Cerebellar nuclear complex (tissue), 1 donor: ENCODE measurements at regions not wholly inside any gene's neighbourhood (a gene's known extent, or its start where the extent isn't known, plus 50 kb on each side); places are given as distances from the start of the nearest gene placed in this dataset.
"Not testable (repeated sequence)": the region's sequence is repeated elsewhere in the genome, so short reads cannot be mapped to it uniquely, and the experiment has no call there.

Source experiments
- DNase-seq, 2 experiments: peaks; one replicate each; lab custom pipeline; 2025; lab: John Stamatoyannopoulos, UW

DNA sequence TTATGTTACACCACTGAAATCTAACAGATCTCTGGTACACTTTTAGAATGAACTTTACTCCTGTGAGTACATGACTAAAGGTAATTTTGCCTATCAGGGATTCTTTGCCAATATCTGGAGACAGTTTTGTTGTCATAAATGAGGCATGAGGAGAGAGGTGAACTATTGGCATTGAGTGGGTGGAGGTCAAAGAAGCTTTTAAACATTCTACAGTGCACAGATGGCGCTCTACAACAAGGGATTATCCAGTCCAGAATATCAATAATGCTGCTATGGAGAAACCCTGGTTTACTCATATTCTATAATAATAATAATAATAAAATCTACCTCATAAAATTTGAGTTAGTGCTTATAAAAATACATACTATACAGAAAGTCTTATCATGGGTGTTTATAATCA is 702.3 kb downstream of the SI start:
- DNase-seq, result no peak

DNA sequence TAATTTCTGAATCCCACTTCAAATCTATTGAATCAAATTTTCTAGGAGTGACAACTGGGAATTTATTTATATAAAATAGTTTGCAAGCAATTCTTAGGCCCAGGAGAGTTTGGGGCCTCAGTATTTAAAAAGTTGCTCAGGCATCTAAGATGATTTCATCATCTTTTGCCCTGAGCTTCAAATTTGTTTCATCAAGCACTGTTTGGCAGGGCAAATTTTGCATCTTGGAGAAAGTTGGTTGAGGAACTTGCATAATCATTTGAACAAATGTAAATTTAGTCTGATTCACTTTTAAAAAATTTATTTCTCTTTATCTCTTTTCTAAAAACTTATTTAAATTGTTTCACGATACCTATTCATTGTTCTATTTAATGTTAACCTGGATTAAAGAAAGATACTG is 702.8 kb downstream of the SI start:
- DNase-seq, result no peak

DNA sequence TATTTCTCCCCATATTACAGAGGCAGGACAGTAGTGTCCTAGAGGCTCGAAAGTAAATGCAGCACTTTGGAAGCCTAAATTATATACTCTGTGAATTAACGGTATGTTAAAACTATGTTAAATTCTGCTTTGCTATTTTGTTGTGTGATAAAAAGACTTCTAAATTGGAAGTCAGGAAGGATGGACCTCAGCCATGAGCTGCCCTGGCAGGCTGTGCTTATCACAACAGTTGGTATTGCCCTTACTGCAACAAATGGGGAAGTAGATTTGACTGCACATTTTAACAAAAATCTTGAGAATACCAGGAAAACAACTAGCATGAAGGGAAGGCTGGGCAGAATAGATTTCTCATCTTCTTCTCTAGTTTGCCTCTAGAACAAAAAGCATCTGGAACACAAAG is 706.6 kb downstream of the SI start:
- no peak for DNase-seq

DNA sequence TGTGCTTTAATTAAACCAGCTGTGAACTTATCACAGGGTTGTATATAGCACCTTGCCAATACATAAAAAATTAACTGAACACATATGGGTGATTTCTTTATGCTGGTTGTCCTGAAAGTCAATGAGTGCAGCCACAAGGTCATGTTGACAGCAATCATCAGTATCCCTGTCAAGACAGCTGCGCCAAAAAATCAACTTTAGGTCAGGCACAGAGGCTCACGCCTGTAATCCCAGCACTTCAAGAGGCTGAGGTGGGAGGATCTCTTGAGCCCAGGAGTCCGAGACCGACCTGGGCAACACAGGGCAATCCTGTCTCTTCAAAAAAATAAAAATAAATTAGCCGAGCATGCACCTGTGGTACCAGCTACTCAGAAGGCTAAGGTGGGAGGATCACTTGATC is 707.3 kb downstream of the SI start:
- no peak for DNase-seq

DNA sequence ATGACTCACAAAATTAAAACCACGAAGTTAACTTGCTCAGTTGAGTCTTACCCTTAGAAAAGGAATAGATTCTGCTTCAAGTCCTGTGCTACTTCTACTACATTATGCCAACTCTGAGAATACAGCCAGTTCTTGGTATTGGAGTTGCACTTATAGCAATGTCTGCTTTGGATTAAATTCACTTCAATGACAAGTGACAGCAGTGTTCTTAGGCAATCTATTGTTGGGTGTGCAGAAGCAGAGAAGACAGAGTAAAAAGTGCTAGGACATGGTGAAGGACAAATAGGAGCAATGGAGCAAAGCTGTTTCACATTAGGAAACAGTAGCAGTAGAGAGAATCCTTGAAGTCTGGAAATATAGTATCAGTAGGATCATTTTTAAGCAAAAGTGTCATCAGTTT is 713.1 kb downstream of the SI start:
- DNase-seq, result no peak

DNA sequence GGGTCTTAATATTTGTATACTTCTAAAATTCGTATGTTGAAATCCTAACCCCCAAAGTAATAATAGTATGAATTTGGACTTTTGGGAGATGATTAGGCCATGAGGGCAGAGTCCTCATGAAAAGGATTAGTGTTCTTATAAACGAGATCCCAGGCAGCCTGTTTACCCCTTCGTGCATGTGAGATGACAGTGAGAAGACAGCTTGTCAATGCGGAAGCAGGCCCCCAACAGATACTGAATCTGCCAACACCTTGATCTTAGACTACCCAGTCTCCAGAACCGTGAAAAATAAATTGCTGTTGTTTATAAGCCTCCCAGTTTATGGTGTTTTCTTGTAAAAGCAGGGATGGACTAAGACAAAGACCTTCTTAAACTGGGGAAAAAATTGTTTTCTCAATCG is 714.2 kb downstream of the SI start:
- no peak for DNase-seq

DNA sequence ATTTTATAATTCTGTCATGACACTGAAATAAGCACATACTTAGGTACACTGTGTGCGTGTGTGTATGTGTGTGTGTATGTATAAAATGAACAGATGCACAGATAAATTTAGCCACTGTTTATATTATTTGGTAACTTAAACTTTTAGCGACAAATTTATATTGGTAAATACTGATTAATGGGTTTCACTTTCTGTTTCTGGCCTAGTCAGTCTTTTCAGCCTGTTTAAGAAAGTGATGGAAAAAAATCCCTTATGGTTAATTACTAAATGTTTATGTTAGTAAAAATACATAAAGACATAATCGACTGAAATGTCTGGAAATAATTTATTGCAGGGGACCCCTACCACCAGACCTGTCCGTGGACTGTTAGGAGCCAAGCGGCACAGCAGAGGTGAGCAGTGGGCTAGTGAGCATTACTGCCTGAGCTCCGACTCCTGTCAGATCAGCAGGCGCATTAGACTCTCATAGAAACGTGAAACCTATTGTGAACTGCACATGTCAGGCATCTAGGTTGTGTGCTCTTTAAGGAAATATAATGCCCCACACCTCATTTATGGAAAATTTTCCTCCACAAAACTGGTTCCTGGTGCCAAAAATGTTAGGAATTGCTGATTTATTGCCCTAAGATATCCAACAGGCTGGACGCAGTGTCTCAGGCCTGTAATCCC is 717.4 kb downstream of the SI start:
- no peak for DNase-seq

DNA sequence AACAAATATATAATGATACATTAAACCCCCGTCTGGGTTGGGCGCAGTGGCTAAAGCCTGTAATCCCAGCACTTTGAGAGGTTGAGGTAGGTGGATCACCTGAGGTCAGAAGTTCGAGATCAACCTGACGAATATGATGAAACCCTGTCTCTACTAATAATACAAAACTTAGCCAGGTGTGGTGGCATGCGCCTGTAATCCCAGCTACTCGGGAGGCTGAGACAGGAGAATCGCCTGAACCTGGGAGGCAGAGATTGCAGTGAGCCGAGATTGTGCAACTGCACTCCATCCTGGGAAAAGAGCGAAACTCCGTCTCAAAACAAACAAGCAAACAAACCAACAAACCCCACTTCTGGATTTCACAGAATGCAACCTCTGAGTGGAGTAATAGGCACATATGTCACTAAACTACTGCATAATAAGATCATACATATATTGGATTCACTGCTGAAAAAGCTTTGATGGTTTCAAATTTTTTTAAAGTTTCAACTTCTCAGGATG is 718.2 kb downstream of the SI start:
- no peak for DNase-seq

DNA sequence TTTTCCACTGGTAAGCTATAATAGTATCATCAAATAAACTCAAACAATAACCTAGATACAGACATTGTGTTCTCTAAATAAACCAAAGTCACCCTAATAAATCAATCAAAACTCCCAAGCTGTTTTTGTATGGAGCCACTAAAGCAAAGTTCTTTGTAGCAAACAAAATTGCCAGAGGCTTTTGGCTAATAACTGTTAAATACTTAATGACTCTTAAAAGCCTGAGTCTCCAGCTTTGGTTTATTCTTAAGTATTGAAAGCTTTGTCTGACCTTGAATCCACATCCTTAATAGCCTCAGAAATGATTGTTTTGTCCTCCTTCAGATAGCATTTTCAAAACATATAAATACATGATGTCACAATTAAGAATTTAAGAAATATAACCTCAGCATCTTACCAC is 725.3 kb downstream of the SI start:
- DNase-seq, result no peak

DNA sequence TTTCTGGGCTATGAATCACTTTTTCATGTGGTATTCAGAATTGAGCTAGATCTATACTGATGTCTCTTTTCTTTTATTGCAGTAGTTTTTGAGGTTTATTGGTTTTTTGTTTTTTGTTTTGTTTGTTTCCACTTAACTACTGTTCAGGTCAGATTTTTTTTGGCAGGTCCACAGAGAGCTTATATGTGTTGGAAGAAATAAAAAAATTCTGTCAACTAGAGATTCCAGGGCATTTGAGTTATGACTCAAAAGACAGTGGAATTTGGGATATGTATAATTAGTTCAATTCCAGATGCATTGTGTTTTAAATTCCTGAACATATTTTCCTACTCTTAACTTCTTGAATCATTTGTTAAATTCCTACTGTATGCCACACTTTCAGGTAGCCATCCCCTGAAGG is 727.2 kb downstream of the SI start:
- DNase-seq, result no peak

DNA sequence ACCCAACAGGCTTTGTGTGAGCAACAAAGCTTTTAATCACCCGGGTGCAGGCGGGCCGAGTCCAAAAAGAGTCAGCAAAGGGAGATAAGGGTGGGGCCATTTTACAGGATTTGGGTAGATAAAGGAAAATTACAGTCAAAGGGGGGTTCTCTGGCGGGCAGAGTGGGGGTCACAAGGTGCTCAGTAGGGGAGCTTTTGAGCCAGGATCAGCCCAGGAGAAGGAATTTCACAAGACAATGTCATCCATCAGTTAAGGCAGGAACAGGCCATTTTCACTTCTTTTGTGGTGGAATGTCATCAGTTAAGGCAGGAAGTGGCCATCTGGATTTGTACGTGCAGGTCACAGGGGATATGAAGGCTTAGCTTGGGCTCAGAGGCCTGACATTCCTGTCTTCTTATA is 736.1 kb downstream of the SI start:
- not testable (repeated sequence) for DNase-seq

DNA sequence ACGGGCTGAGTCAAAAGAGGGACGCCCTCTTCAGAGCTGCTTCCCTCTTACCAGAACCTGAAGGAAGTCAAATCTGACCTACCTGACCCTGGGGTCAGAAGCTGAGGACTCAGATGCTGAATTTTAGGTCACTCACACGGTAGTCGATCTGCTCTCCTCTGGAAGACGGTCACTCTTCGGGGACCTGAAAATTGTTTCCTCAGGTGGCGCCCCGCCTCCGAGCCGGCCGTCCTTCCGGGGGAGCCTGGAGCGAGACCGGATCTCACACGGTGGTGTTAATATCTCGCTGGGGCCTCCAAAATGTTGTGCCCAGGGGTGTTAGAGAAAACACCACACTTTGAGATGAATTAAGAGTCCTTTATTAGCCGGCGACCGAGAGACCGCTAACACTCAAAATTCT is 737.2 kb downstream of the SI start:
- DNase-seq, result no peak

DNA sequence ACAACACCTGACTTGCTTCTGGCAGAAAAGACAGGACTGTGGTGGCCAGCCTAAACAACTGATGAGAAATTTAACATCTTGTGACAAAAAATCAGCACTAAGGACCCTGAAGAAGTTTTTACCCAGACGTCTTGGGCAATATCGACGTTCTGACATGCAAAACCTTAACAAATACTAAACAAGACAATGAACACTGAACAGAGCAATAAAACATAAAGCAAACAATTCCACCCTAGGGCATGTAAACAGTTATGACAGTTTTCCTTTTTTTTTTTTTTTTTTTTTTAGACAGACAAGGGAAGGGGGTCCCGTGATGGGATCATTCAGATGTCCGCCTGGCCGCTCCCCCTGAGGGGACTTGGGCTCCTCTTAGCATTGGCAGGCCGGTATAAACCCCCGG is 738.0 kb downstream of the SI start:
- DNase-seq, result no peak

DNA sequence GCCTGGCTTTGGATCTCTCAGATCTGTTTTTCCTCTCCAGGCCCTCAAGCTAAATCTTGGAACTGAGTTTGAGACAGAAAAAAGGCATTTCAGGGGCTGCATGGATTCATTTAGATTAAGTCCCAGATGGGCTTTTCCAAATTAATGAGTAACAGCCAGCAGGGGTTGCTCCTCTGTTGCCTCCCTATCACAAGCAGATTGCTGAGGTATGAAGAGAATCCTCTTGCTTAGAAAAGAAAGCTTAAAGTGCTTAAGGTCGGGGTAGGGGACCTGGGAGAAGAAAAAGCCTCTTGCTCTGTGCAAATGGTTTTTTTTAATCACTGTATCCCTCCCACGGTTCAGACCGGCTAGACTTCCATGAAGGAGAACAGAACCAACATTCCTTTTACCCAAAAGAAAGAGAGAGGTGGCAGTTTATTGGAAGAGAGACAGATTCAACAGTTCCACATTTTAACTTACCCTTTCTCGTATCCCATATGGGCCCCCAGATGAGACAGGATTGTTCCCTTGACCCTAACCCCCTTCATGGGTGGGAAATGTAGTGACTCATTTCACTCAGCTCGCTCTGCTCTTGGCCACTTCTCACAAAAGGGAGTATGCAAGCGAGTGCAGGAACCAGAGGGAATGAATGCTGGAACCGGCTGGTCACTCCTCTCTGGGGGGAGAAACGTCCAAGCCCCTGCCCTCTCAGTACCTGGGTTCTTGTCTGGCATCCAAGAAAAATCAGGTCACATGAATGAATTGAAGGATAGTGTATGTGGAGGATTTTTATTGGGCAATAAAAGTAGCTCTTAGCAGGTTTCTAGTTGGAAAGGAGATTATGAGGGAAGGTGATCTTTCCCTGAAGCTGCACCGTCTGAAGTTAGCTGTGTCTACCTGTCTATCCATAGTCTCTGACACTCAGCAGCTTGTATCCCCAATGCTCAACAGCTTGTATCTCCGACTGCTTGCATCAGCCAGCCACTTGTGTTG is 745.2 kb downstream of the SI start:
- DNase-seq, result no peak

DNA sequence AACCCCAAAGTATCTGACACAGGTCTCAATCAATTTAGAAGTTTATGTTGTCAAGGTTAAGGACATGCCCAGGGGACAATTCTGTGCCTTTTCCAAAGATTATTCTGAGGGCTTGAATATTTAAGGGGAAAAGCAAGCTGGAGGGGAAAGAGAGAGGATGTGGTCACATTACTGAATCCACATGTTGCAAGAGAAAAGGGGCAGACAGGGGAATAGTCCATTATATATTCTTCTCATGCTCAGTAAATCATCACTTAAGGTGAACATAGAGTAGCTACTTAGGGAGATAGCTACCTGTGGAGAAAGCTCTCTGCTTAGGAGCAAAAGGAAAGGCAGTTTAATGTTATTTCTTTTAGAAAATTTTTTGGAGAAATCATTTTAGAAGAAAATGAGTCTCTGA is 751.6 kb downstream of the SI start:
- DNase-seq, result no peak

DNA sequence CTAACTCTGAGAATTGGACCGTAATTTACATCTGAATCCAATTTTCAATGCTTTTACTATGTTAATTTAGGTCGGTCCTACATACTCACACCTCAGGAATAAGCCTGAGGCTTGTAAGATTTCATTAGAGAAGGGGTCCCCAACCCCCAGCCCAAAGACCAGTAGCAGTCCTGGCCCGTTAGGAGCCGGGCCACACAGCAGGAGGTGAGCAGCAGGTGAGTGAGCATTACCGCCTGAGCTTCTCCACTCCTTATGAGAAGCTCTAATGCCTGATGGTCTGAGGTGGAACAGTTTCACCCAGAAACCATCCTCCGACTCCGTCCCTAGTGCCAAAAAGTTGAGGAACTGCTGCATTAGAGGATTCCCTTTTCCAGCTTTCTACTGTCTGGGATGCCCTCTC is 757.3 kb downstream of the SI start:
- no peak for DNase-seq

DNA sequence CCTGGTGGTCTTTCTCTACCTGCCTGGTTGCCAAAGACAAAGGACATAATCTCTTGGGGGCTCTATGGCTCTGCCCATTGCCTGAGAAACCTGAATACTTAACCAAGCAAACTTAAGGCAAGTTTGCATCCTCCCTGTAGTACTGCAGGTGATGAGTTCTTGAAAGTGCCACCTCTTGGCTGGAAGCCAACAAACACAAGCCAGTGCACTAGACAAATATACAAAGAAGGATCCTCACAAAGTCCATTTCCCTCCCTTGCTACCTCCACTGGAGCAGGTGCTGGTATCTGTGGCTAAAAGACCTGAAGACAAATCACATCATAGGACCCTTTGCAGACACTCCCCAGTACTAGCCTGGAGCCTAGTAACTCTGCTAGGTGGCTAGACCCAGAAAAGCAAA is 772.3 kb downstream of the SI start:
- no peak for DNase-seq

DNA sequence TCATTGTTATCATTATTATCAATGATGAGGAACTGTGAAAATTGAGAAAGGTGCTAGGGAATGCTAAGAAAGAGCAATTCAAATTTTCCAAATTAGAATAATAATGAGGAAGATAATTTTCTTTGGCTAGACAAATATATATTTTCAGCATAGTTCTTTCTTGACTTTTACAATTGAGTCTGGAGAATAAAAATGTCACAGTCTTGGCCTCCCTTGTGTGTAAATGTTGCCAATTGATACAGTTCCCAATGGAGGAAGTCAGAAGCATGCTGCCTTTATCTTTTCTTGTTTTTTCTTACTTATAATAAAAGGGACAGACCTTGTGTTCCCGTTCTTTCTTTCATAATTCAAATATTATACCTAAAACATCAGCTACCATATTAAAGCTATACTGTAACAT is 774.4 kb downstream of the SI start:
- DNase-seq, result no peak

DNA sequence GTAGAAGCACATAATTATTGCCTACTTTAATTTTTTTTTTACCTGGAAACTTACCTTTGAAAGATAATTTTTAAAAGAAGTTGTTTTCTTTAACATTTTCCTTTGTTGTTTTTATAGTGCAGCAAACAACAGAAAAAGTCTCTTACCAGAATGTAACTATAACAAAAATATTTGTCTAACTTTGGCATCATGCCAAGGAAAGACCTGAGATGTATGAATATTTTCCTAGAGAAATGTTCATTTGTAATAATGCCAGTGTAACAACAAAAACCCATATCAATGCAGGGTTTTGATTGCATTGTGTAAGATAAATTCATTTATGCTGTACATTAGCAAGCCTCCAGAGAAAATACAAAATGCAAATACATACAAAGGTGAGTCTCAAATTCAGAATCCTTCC is 775.7 kb downstream of the SI start:
- DNase-seq, result no peak

DNA sequence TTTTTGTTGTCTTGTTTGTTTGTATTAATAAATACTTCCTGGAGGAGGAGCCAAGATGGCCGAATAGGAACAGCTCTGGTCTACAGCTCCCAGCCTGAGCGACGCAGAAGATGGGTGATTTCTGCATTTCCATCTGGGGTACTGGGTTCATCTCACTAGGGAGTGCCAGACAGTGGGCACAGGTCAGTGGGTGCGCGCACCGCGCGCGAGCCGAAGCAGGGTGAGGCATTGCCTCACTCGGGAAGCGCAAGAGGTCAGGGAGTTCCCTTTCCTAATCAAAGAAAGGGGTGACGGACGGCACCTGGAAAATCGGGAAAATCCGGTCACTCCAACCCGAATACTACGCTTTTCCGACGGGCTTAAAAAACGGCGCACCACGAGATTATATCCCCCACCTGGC is 786.8 kb downstream of the SI start:
- DNase-seq, result not testable (repeated sequence)

DNA sequence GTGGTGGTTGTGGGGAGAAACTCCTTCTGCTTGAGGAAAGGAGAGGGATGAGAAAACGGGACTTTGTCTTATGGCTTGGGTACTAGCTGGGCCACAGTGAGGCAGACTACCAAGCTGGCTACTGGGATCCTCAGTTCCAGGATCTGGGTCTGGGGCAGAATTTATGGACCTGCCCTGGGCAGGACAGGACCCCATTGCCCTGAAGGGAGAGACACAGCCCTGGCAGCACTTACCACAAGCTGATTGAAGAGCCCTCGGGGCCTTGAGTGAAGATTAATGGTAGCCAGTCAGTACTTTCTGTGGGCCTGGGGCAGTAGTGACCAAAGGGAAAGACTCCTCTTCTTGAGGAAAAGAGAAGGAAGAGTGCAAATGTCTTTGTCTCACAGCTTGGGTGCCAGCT is 799.7 kb downstream of the SI start:
- DNase-seq, result no peak

DNA sequence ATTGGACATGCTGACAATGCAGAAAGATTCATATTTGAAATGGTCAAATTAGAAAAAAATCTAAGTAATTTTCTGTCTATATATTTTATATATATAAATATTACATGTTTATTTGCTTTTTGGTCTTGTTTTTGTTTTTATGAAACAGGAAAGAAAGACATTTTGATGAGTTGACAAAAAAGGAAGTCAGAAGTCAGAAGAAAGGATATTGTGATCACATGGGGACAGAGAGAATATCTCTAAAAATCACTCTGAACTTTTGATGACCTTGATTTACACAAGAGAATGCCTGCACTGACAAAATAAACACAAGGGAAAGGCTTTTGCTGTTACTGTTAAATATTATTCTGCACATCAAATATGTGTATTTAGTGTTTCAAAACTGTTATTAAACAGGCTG is 811.2 kb downstream of the SI start:
- DNase-seq, result no peak

DNA sequence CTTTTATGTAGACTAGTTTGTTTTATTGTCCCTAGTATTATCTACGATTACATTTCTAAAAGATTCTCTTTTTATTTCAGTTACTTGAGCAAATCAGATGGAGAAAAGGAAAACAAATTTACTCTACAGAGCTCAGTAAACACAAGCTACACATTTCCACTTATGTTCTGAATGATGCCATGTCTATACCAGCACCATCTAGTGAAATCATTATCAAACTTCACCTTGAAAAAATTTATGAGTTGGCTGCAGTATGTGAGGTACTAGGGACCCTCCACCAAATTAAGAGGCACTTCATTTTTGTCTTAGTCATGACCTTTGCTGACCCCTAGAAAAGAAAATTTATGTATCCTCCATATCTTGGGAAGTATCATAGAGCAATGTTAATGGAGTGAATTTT is 827.4 kb downstream of the SI start:
- no peak for DNase-seq
